ENCODE measurements at regions not wholly inside any gene's neighbourhood (a gene's known extent, or its start where the extent isn't known, plus 50 kb on each side); places are given as distances from the start of the nearest gene placed in this dataset.
A peak's percentile ranks its signal among the peaks of the same experiment; 100 is the strongest.

GRCh38 chr11:69910519-69911309 is 91.5 kb upstream of the FGF3 start:
- Mint-ChIP-seq H3K9me3 (no peaks in the 10 kb centered on the region), H3K36me3 (ENCODE audit: low read depth) (no peaks in the 10 kb centered on the region), H3K4me1 (peaks cover 13% of the 10 kb centered on the region), H3K4me3 (no peak overlapping the region), H3K27me3 (ENCODE audit: insufficient read depth) (peaks cover 3% of the 10 kb centered on the region), H3K27ac (no peak overlapping the region)
- DNase-seq, result peak; percentile 55
- TF ChIP-seq CTCF (conservative IDR thresholded peaks at IDR 0.05), result peak; percentile 24
- no peak overlapping the region for H3K4me3 ChIP-seq (ENCODE audit: low read length)
- no peaks in the 10 kb centered on the region for H3K4me1 ChIP-seq (ENCODE audit: control insufficient read depth, insufficient read depth, low read length)
- H3K27ac ChIP-seq (ENCODE audit: low read depth, low read length), result no peak overlapping the region
- H3K36me3 ChIP-seq (ENCODE audit: control insufficient read depth, insufficient read depth, low read length), result no peaks in the 10 kb centered on the region
- H3K9me3 ChIP-seq (ENCODE audit: control insufficient read depth, low read length), result no peaks in the 10 kb centered on the region
- 90 to 92% methylated on average over 13 to 17 of the region's 17 CpGs for WGBS, 2 experiments (ENCODE audit: insufficient coverage in 1 of 2, insufficient read length in 1 of 2)
- no peak overlapping the region for H3K9ac ChIP-seq (ENCODE audit: extremely low read depth, low read length, poor library complexity, severe bottlenecking)
- H3K27me3 ChIP-seq (ENCODE audit: control insufficient read depth, insufficient read depth, low read length, poor library complexity, severe bottlenecking), result no peaks in the 10 kb centered on the region

- H3K36me3 ChIP-seq (ENCODE audit: control insufficient read depth, insufficient read depth, low read length), result no peaks in the 10 kb centered on the region
- no peaks in the 10 kb centered on the region for H3K9me3 ChIP-seq (ENCODE audit: control insufficient read depth, low read length)
- TF ChIP-seq CTCF (conservative IDR thresholded peaks at IDR 0.05), result no peak
- no peak overlapping the region for H3K4me3 ChIP-seq (ENCODE audit: low read length)
- Mint-ChIP-seq H3K27me3 (ENCODE audit: insufficient read depth) (peaks cover 8% of the 10 kb centered on the region), H3K36me3 (ENCODE audit: low read depth) (no peaks in the 10 kb centered on the region), H3K4me1 (peaks cover 6% of the 10 kb centered on the region), H3K9me3 (no peaks in the 10 kb centered on the region), H3K4me3 (no peak overlapping the region), H3K27ac (no peak overlapping the region)
- H3K27me3 ChIP-seq (ENCODE audit: control insufficient read depth, insufficient read depth, low read length, poor library complexity, severe bottlenecking), result no peaks in the 10 kb centered on the region
- no peaks in the 10 kb centered on the region for H3K4me1 ChIP-seq (ENCODE audit: control insufficient read depth, insufficient read depth, low read length)
- no peak overlapping the region for H3K9ac ChIP-seq (ENCODE audit: extremely low read depth, low read length, poor library complexity, severe bottlenecking)
- H3K27ac ChIP-seq (ENCODE audit: low read depth, low read length), result no peak overlapping the region
- WGBS, 2 experiments (ENCODE audit: insufficient coverage in 1 of 2, insufficient read length in 1 of 2), result 82 to 85% methylated on average over 19 to 28 of the region's 28 CpGs
- peak; percentile 48 for DNase-seq
Measured at GRCh38 chr11:69911310-69912160, 92.3 kb upstream of the FGF3 start.

GRCh38 chr11:69912161-69912910 is 93.1 kb upstream of the FGF3 start:
- WGBS, 2 experiments (ENCODE audit: insufficient coverage in 1 of 2, insufficient read length in 1 of 2), result 95 to 98% methylated on average over 13 to 22 of the region's 22 CpGs
- peaks cover 16% of the 10 kb centered on the region for H3K27me3 Mint-ChIP-seq (ENCODE audit: insufficient read depth)
- DNase-seq, result peak; percentile 45

More at GRCh38 chr11:69912161-69912910, 93.1 kb upstream of the FGF3 start:
- Histone ChIP-seq H3K27ac (ENCODE audit: low read depth, low read length) (no peak overlapping the region), H3K9ac (ENCODE audit: extremely low read depth, low read length, poor library complexity, severe bottlenecking) (no peak overlapping the region), H3K9me3 (ENCODE audit: control insufficient read depth, low read length) (no peaks in the 10 kb centered on the region), H3K27me3 (ENCODE audit: control insufficient read depth, insufficient read depth, low read length, poor library complexity, severe bottlenecking) (peaks cover 6% of the 10 kb centered on the region), H3K4me1 (ENCODE audit: control insufficient read depth, insufficient read depth, low read length) (no peaks in the 10 kb centered on the region), H3K36me3 (ENCODE audit: control insufficient read depth, insufficient read depth, low read length) (no peaks in the 10 kb centered on the region), H3K4me3 (ENCODE audit: low read length) (no peak overlapping the region)
- no peak for TF ChIP-seq CTCF (conservative IDR thresholded peaks at IDR 0.05)
- peaks cover 6% of the 10 kb centered on the region for H3K4me1 Mint-ChIP-seq
- H3K4me3 Mint-ChIP-seq, result no peak overlapping the region
- H3K36me3 Mint-ChIP-seq (ENCODE audit: low read depth), result no peaks in the 10 kb centered on the region
- no peak overlapping the region for H3K27ac Mint-ChIP-seq
- no peaks in the 10 kb centered on the region for H3K9me3 Mint-ChIP-seq

All from endodermal cell (in vitro differentiated cells).